CD14-positive monocyte (primary cell): ENCODE measurements at regions not wholly inside any gene's neighbourhood (a gene's known extent, or its start where the extent isn't known, plus 50 kb on each side); places are given as distances from the start of the nearest gene placed in this dataset.

ENCODE experiments used
- DNase-seq, 3 donors: peaks; one replicate each; pipeline ENCODE4 v3.0.0-alpha.2; 2011 to 2022
- H2AFZ ChIP-seq: 2 replicates; pipeline ENCODE4 v1.6.0; 2012; ENCODE audit warnings: mild to moderate bottlenecking, low read depth, low read length, inconsistent platforms; ENCODE audit not compliant: insufficient read depth, poor library complexity, severe bottlenecking
- H3K27ac ChIP-seq, 2 donors: 1 replicate in 1 of 2; 2 replicates in 1 of 2; pipeline ENCODE4 v1.5.1; 2012 to 2013; ENCODE audit warnings: low read length in 2 of 2, control low read depth in 1 of 2, inconsistent platforms in 1 of 2, low read depth in 1 of 2, mild to moderate bottlenecking in 1 of 2
- H3K27me3 ChIP-seq, 2 donors: one replicate each; pipeline versions ENCODE4 v1.6.0 to v1.6.1; 2011 to 2013; ENCODE audit warnings: low read length in 2 of 2; ENCODE audit not compliant: control insufficient read depth in 2 of 2, insufficient read depth in 2 of 2
- H3K36me3 ChIP-seq, 2 donors: replicated peaks in 1 of 2; 1 replicate in 1 of 2; 2 replicates in 1 of 2; pipeline versions ENCODE4 v1.5.1 to v1.6.1; 2012 to 2013; ENCODE audit warnings: low read length in 2 of 2, control low read depth in 1 of 2, inconsistent platforms in 1 of 2, mild to moderate bottlenecking in 1 of 2; ENCODE audit not compliant: insufficient read depth in 2 of 2, control insufficient read depth in 1 of 2
- H3K4me1 ChIP-seq, 2 donors: 1 replicate in 1 of 2; 2 replicates in 1 of 2; pipeline versions ENCODE4 v1.5.1 to v1.6.1; 2012 to 2013; ENCODE audit warnings: low read length in 2 of 2, control low read depth in 1 of 2, inconsistent platforms in 1 of 2, mild to moderate bottlenecking in 1 of 2, moderate library complexity in 1 of 2; ENCODE audit not compliant: insufficient read depth in 2 of 2, control insufficient read depth in 1 of 2
- H3K4me2 ChIP-seq: replicated peaks from 2 replicates; pipeline ENCODE3; 2012; ENCODE audit warnings: low read length, moderate library complexity, mild to moderate bottlenecking; ENCODE audit not compliant: poor library complexity, severe bottlenecking; ENCODE audit errors: extremely low read depth
- H3K4me3 ChIP-seq, 3 experiments: fragments of 200-600 bp in 1 of 3; sonication (generic) in 1 of 3; replicated peaks in 1 of 3; 1 replicate in 2 of 3; 2 replicates in 1 of 3; pipeline ENCODE4 v1.5.1; 2011 to 2013; ENCODE audit warnings: low read length in 3 of 3, mild to moderate bottlenecking in 3 of 3, control low read depth in 2 of 3, low read depth in 2 of 3, inconsistent platforms in 1 of 3, moderate library complexity in 1 of 3
- H3K79me2 ChIP-seq: 2 replicates; pipeline ENCODE4 v1.6.0; 2012; ENCODE audit warnings: mild to moderate bottlenecking, control low read depth, inconsistent platforms, low read length, moderate library complexity; ENCODE audit not compliant: insufficient read depth
- H3K9ac ChIP-seq: 2 replicates; pipeline ENCODE4 v1.6.0; 2017; ENCODE audit warnings: low read length, mild to moderate bottlenecking; ENCODE audit not compliant: insufficient read depth, poor library complexity, severe bottlenecking
- H3K9me3 ChIP-seq, 2 donors: replicated peaks in 1 of 2; 1 replicate in 1 of 2; 2 replicates in 1 of 2; pipeline versions ENCODE4 v1.5.1 to v1.6.1; 2012 to 2013; ENCODE audit warnings: low read length in 2 of 2, control low read depth in 1 of 2; ENCODE audit not compliant: control insufficient read depth in 1 of 2, insufficient read depth in 1 of 2
- H4K20me1 ChIP-seq: 2 replicates; pipeline ENCODE4 v1.6.0; 2012; ENCODE audit warnings: mild to moderate bottlenecking, low read length, control low read depth, moderate library complexity; ENCODE audit not compliant: insufficient read depth
- H3K27ac Mint-ChIP-seq, 7 donors: one replicate each; pipeline ENCODE4 v1.8.0; 2020; ENCODE audit warnings: mild to moderate bottlenecking in 7 of 7, mixed read lengths in 7 of 7, moderate library complexity in 6 of 7, inconsistent platforms in 2 of 7
- H3K27me3 Mint-ChIP-seq, 3 donors: one replicate each; pipeline ENCODE4 v1.8.0; 2021 to 2022; ENCODE audit warnings: low read depth in 3 of 3, mild to moderate bottlenecking in 3 of 3, mixed read lengths in 3 of 3, moderate library complexity in 3 of 3, inconsistent platforms in 1 of 3
- H3K36me3 Mint-ChIP-seq, 2 donors: one replicate each; pipeline ENCODE4 v1.8.0; 2020; ENCODE audit warnings: mixed read lengths in 2 of 2, inconsistent platforms in 1 of 2, mild to moderate bottlenecking in 1 of 2
- H3K4me1 Mint-ChIP-seq: one replicate; pipeline ENCODE4 v1.8.0; 2020; ENCODE audit warnings: mild to moderate bottlenecking, mixed read lengths
- H3K4me3 Mint-ChIP-seq, 2 donors: one replicate each; pipeline ENCODE4 v1.8.0; 2020; ENCODE audit warnings: mild to moderate bottlenecking in 2 of 2, mixed read lengths in 2 of 2, moderate library complexity in 1 of 2
- H3K9me3 Mint-ChIP-seq, 7 donors: one replicate each; pipeline ENCODE4 v1.8.0; 2020 to 2022; ENCODE audit warnings: mixed read lengths in 7 of 7, mild to moderate bottlenecking in 6 of 7, moderate library complexity in 6 of 7, inconsistent platforms in 2 of 7
- WGBS: methylation state at CpG from one replicate; pipeline ENCODE4 v1.1.5; 2013; ENCODE audit warnings: missing lambda C conversion rate; ENCODE audit not compliant: insufficient coverage; 5-methylcytosine and 5-hydroxymethylcytosine counted together
- intact Hi-C, 2 donors: fragments of 100-400 bp; cut with micrococcal nuclease; formaldehyde crosslinking; loops; one replicate each; pipeline versions ENCODE4 v1.15.0 to v1.15.1; 2023
- TF ChIP-seq, protein P1 (sequence below): fragments of 200-600 bp; IDR thresholded peaks from one replicate; pipeline ENCODE4 v1.8.0; 2022; ENCODE audit warnings: antibody characterized with exemption, mild to moderate bottlenecking

- Histone ChIP-seq H3K4me3 (no peak overlapping the region), H2AFZ (no peak overlapping the region), H3K36me3 (no peaks in the 10 kb centered on the region), H3K4me2 (no peak overlapping the region), H3K27me3 (no peaks in the 10 kb centered on the region), H3K27ac (no peak overlapping the region), H3K9ac (no peak overlapping the region), H3K79me2 (peaks cover 48% of the 10 kb centered on the region), H4K20me1 (no peaks in the 10 kb centered on the region), H3K9me3 (no peaks in the 10 kb centered on the region), H3K4me1 (no peaks in the 10 kb centered on the region)
- no CpG with 5 or more reads among the region's 3 CpGs for WGBS
- peaks cover 0 to 1% (median 0%) of the 10 kb centered on the region in 7 donors for H3K9me3 Mint-ChIP-seq
- no peak overlapping the region for H3K27ac Mint-ChIP-seq
- no peak for DNase-seq
- H3K27me3 Mint-ChIP-seq: no peaks in the 10 kb centered on the region
- intact Hi-C loops: no loop called here
- H3K36me3 Mint-ChIP-seq: peaks cover 9 to 36% of the 10 kb centered on the region in 2 donors
- H3K4me1 Mint-ChIP-seq: peaks cover 17% of the 10 kb centered on the region
- no peak overlapping the region for H3K4me3 Mint-ChIP-seq
- TF ChIP-seq, protein P1, sequence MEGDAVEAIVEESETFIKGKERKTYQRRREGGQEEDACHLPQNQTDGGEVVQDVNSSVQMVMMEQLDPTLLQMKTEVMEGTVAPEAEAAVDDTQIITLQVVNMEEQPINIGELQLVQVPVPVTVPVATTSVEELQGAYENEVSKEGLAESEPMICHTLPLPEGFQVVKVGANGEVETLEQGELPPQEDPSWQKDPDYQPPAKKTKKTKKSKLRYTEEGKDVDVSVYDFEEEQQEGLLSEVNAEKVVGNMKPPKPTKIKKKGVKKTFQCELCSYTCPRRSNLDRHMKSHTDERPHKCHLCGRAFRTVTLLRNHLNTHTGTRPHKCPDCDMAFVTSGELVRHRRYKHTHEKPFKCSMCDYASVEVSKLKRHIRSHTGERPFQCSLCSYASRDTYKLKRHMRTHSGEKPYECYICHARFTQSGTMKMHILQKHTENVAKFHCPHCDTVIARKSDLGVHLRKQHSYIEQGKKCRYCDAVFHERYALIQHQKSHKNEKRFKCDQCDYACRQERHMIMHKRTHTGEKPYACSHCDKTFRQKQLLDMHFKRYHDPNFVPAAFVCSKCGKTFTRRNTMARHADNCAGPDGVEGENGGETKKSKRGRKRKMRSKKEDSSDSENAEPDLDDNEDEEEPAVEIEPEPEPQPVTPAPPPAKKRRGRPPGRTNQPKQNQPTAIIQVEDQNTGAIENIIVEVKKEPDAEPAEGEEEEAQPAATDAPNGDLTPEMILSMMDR: no peak
Observed at GRCh38 chr14:71387753-71388152, 480.5 kb downstream of the PCNX1 start.

DNA sequence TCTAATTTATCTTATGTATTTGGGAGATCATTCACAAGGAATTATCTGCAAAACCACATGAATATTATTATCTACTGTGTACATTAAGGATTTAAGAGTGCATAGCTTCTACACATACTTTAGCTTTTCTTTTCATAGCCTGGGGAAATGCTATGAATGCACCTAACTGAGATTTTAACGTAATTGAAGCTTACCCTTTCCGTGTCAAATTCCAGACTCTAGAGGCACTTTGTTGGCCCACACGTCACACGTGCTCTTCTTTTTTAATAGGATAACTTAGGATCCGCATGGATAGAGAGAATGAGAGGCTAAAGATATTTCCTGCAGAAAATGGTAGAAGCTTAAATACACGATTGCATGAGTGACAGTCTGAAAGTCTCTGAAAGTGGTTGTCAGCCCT is 481.1 kb downstream of the PCNX1 start:
- no peak for DNase-seq
- Mint-ChIP-seq H3K27ac (no peak overlapping the region), H3K36me3 (peaks cover 9 to 34% of the 10 kb centered on the region in 2 donors), H3K9me3 (peaks cover 0 to 1% (median 0%) of the 10 kb centered on the region in 7 donors), H3K4me3 (no peak overlapping the region), H3K4me1 (peaks cover 16% of the 10 kb centered on the region), H3K27me3 (no peaks in the 10 kb centered on the region)
- TF ChIP-seq, protein P1: no peak
- Histone ChIP-seq H3K36me3 (no peaks in the 10 kb centered on the region), H3K9ac (no peak overlapping the region), H2AFZ (no peak overlapping the region), H3K27me3 (no peaks in the 10 kb centered on the region), H3K4me1 (no peaks in the 10 kb centered on the region), H4K20me1 (no peaks in the 10 kb centered on the region), H3K9me3 (no peaks in the 10 kb centered on the region), H3K4me2 (no peak overlapping the region), H3K79me2 (peaks cover 48% of the 10 kb centered on the region), H3K27ac (no peak overlapping the region), H3K4me3 (no peak overlapping the region)
- intact Hi-C loops: no loop called here
- WGBS: 95% methylated on average over 4 of the region's 6 CpGs
